Fibroblast of peridontal ligament (primary cell): ENCODE measurements at regions not wholly inside any gene's neighbourhood (a gene's known extent, or its start where the extent isn't known, plus 50 kb on each side); places are given as distances from the start of the nearest gene placed in this dataset.
"Not testable (repeated sequence)": the region's sequence is repeated elsewhere in the genome, so short reads cannot be mapped to it uniquely, and the experiment has no call there.

Experiments
- DNase-seq: peaks from one replicate; pipeline ENCODE4 v3.0.0-alpha.2; 2010; ENCODE audit errors: extremely low read depth

DNA sequence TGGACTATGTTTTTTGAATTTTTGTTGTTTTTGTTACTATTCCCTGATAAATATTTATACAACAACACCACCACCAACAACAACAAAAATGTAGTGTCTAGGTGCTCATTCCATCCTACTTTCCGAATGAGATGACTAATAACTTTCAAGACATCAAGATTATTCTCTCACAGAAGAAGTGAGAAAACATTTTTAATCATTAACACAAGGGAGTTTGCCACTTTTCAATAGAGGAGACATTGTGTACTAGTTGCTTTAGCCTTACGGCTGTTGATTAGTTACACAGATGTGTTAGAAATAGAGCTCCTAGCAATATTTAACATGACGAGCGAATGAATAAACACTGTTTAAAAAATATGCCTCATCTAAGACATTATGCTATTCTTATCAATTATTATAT lies 898.8 kb downstream of the C4orf33 start:
- DNase-seq, result no peak

DNA sequence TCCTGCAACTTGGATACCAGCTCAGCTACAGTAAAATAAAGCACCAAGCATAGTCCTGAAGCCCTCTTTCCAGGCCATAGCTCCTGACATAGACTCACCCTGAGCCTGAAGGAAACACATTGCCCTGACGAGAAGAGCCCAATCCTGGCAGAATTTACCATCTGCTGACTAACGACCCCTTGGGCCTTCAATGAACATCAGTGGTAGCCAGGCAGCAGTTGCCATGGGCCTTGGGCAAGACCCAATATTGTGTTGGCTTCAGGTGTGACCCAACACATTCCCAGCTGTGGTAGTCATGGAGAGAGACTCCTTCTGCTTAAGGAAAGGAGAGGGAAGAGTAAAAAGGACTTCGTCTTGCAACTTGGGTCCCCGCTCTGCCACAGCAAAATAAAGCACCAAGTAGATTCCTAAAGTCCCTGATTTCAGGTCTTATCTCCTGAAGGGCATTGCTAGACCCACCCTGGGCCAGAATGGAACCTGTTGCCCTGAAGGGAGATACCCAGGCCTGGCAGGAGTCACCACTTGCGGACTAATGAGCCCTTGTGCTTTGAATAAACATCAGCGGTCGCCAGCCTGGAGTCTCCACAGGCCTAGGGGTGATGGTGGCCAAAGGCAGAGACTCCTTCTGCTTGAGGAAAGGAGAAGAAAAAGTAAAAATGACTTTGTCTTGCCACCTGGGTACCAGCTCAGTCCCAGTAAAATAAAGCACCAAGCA lies 902.6 kb downstream of the C4orf33 start:
- DNase-seq, result no peak

GRCh38 chr4:129999156-129999555 lies 903.2 kb downstream of the C4orf33 start:
- no peak for DNase-seq

DNA sequence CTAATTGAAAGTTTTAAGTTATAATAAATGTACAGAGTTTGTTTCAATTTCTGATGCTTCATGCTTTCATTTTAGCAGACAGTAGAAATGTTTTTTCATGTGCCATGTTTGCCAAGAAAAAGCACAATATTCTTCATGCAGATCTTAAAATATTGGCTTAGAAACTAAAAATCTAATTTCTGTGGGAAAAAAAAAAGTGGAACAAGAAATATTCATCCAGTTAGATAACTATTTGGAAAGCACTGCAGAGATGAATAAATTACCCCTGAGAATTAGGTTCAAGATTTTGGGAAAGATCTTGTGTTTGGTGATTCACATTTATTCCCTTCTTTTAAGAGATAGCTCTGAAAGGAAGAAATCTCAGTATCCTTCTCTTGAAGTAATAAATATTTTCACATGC lies 912.5 kb downstream of the C4orf33 start:
- DNase-seq, result no peak

- DNase-seq, result not testable (repeated sequence)
Observed at GRCh38 chr4:130012806-130013205, 916.9 kb downstream of the C4orf33 start.

DNA sequence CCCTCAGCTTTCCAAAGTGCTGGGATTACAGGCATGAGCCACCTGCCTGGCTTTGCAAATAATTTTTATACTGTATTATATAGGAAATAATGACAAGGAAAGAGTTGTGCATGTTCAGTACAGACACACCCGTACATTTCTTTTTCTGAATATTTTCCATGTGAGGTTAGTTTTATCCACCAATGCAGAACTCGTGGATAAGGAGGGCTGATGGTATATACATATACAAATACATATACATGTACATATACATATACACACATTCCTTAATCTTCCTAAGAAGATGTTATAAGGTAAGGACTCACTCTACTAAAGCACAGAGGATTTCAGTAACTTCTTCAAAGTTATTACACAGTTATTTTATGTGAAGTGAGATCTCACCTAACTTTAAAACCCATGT lies 925.8 kb downstream of the C4orf33 start:
- DNase-seq, result no peak

GRCh38 chr4:130023088-130023487 lies 927.1 kb downstream of the C4orf33 start:
- DNase-seq, result no peak

DNA sequence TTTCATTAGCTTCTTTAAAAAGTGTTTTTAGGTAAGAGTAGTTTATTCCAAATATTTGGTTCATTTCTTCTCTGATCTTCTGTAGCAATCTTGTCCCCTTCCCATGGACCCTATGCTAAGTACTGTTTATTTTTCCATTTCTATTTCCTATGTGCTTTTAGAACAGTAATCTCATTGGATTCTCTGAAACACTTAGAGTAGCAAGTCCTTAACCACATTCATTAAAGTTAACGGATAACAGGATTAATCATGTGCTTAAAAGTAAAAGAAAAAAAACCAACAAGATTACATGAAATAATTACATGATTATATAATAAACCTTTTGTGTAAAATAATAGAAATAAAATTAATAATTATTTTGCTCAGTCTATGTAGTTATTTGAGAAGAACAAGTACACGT lies 929.7 kb downstream of the C4orf33 start:
- no peak for DNase-seq

- no peak for DNase-seq
Observed at GRCh38 chr4:130026185-130026584, 930.2 kb downstream of the C4orf33 start.

GRCh38 chr4:130027973-130028372 lies 932.0 kb downstream of the C4orf33 start:
- no peak for DNase-seq

DNA sequence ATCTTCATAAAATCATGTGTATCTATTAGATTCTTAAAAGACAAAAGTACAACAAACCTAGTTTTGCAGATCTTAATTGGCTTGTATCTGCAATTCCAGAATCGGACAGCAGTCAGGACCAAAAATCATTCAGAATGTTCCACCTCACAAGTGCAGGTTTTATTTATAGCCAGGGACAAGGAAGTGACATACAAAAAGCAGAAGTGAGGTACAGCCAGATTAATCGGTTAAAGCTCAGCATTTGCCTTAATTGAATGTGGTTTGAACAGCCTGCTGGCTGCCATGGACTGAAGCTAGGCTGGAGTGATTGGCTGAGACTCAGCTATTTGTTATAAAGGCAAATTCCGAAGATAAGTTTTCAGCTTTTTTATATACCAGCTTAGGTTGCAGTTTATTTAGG lies 932.6 kb downstream of the C4orf33 start:
- no peak for DNase-seq

- no peak for DNase-seq
Observed at GRCh38 chr4:130029442-130029841, 933.5 kb downstream of the C4orf33 start.

GRCh38 chr4:130031858-130032257 lies 935.9 kb downstream of the C4orf33 start:
- DNase-seq, result no peak

GRCh38 chr4:130033657-130034056 lies 937.7 kb downstream of the C4orf33 start:
- DNase-seq, result not testable (repeated sequence)

- no peak for DNase-seq
Observed at GRCh38 chr4:130034876-130035275, 938.9 kb downstream of the C4orf33 start.

DNA sequence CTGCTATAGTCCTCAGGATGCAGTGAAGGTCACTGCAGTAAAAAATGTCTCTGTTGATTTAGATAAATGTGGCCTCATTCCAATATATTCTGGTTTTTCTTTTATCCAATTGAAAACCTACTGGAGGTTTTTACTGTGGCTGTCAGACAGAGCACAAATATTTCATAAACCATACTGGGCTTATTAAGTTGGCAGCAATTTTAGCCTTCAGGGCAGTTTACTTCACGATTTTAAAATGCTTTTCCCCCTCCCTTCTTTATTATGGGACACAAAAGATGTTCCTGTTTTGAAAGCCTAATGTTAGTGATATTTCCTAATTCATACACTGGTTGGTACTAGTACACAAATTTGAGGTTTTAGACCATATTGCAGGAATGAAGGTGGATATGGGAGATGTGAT lies 939.4 kb downstream of the C4orf33 start:
- no peak for DNase-seq

DNA sequence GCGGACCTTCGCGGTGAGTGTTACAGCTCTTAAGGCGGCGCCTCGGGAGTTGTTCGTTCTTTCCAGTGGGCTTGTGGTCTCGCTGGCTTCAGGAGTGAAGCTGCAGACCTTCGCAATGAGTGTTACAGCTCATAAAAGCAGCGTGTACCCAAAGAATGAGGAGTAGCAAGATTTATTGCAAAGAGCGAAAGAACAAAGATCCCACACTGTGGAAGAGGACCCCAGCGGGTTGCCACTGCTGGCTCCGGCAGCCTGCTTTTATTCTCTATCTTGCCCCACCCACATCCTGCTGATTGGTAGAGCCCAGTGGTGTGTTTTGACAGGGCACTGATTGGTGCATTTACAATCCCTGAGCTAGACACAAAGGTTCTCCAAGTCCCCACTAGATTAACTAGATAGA lies 941.9 kb downstream of the C4orf33 start:
- not testable (repeated sequence) for DNase-seq

- DNase-seq, result not testable (repeated sequence)
Observed at GRCh38 chr4:130038540-130038939, 942.6 kb downstream of the C4orf33 start.

DNA sequence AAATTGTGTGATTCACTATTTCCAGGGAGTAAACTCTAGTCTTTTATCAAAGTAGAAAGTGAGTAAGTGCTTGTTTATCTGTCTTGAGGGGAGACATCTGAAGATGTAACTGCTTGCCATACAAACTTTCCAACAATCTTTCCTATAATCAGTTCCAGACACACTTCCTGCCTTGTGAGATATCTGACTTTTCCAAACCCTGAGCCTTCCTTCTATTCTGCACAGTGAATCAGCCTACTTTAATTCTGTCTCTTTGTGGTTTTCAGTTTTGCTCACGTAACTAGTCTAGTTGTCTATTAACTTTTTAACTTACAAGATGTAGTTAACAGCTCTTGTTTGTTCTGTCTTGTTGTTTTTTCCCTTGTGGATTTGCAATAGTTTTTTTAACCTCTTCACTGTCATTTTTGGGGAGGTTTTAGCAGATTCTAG lies 947.8 kb downstream of the C4orf33 start:
- DNase-seq, result peak; percentile 51

DNA sequence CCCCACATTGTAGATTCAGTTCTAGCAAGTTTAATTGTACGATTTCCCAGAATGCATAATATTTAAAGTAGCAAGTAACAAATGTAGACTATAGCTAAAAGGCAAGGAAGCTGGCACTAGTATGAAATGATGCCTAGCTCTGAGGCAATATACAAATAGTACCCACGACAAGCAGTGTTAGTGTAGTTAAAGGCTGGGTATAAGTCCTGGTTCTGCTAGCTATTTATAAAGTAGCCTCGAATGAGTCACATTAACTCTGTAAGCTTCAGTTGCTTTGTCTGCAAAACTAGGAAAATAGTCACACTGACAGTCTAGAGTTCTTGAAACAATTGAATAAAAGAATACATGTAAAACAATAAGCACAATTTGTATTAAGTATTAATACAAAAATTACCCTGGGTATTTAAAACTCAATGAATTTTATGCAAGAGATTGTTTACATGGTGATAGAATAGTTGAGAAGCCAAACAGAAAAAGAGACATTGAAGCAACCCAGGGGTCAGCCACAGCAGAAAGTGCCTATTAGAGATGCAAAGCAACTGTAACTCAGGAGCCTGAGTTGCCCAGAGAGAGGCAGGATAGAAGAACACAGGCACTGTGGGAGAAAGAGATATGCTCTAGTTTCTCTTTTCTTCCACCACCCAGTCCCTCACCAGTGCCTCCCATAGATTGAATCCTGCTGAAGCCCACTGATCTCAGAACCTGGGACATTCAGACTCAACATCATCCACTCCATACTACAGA lies 949.0 kb downstream of the C4orf33 start:
- DNase-seq, result no peak

DNA sequence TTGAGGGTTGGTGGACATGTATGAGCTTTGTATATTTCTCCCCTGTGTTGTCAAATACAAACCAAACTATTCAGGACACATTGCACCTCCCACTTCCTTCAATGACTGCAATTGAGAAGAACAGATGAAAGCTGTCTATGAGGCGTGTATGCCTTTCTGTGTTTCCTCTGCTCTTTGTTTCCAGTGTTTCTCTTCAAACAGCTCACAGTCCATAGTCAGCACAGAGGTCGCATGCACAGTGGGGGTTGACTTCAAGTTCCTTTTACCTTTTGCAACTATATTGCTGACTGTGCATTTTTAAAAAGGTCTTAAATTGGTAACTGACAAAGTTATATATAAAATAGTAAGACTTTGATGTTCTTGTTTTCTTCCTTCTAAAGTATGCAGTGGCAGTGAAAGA lies 957.8 kb downstream of the C4orf33 start:
- DNase-seq, result no peak

DNA sequence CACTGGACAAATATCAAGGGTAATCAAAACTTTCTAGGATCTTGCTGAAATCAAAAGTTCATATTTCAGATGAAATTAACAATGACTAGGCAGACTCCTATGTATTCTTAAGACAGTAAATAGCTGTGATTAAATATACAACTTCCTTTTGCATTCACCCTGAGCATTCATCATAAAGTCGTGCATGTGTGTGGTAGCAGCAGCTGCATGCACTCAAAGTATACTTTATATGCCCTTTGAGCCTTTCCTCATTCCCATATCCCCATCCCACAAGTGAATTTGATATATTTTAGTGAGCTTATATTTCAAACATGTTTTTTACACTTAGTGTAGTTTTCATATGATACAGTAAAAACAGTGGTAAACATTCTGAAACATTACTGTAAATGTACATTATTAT lies 959.0 kb downstream of the C4orf33 start:
- DNase-seq, result no peak

DNA sequence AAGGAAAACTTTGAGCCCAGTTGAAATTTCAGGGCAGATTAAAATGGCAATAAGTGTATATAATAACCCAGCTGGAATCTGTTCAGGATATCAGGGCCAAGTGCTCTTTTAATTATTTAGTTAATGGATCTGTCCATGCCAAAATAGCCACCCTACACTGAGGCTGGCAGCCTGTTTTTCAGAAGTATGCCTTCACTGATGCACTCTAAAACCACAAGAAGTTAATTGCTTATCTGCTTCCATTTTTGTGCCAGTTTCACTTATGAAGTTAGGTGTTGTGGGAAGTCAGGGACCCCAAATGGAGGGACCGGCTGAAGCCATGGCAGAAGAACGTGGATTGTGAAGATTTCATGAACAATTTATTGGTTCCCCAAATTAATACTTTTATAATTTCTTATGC lies 960.3 kb downstream of the C4orf33 start:
- DNase-seq, result no peak
